GM21786 (cell line): ENCODE measurements at regions not wholly inside any gene's neighbourhood (a gene's known extent, or its start where the extent isn't known, plus 50 kb on each side); places are given as distances from the start of the nearest gene placed in this dataset.
"Not testable (repeated sequence)": the region's sequence is repeated elsewhere in the genome, so short reads cannot be mapped to it uniquely, and the experiment has no call there.

ENCODE experiments used
- ATAC-seq: cut with Tn5 transposase; IDR thresholded peaks from one replicate; pipeline ENCODE4 v1.9.1; 2021; ENCODE audit not compliant: unreplicated experiment

DNA sequence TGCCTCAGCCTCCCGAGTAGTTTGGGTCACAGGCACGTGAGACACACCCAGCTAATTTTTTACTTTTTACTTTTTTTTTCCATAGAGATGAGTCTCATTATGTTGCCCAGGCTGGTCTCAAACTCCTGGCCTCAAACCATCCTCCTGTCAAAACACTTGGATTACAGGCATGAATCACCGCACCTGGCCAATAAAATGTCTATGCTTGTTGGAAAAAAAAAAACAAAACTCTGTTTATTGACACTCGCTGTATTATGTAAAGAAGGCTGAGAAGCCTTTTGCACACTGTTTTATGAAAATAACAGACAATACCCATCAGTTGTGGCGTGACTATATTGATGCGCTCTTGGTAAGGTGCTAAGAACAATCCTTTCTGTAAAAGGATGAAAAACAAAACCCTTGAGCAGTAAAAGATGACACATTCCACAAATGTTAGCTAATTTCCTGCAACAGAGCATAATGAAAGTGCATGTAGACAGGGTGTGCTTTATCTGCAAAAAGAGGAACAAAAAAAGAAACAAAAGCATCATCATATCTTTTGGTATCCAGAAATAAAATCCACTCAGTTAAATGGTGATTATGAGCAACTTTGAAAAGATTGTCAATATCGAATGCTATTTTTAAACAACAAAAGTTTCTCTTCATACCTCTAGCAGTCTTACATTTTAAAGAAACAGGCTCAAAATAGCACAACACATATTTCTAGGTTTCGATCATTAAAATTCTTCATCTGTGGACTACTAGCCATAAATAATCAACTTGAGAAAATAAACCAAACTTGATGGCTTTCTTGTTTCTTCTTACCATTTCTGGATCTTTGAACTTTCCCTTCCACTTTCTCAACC is 108.3 kb upstream of the PHACTR1 start:
- peak; percentile 82 for ATAC-seq

DNA sequence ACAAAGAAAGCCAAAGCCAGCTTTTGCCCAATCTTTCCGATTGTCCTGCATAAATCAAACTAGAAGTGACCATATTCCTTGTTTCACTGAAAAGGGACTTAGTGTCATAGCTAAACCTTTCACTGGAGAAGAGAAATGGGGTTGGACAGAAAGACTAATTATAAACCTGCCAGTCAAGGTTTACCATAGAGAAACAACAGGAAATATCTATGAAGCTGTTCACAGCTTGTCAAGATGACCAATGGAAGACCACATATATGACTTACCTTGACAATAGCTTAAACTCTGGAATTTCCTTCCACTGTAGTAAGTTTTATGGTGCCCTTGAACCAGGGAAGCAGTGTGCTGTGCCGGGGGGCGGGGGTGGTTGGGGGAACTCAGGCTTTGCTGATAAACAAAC is 107.7 kb upstream of the PHACTR1 start:
- ATAC-seq: peak; percentile 20

DNA sequence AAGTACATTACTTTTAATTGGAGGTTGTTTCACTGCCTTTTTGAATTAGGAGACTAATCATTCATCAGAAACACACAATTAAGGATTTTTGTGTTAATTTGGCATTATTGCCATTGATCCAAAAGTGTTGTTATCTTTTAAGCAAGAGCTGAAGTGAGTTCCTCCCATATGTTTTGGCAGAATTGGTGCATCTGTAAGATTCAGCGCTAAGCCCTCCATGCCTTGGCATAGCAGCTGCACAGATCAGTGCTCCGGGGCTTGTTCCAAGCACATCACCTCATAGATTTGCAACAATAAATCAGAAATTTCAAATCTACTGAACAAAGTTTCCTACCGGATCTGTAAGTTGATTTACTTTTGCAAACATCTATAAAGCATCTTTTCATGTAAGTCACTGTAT is 106.8 kb upstream of the PHACTR1 start:
- no peak for ATAC-seq

- no peak for ATAC-seq
Measured at GRCh38 chr6:12610862-12611261, 105.7 kb upstream of the PHACTR1 start.

- no peak for ATAC-seq
Measured at GRCh38 chr6:12613811-12614210, 102.8 kb upstream of the PHACTR1 start.

GRCh38 chr6:12614456-12614855 is 102.1 kb upstream of the PHACTR1 start:
- ATAC-seq: no peak

DNA sequence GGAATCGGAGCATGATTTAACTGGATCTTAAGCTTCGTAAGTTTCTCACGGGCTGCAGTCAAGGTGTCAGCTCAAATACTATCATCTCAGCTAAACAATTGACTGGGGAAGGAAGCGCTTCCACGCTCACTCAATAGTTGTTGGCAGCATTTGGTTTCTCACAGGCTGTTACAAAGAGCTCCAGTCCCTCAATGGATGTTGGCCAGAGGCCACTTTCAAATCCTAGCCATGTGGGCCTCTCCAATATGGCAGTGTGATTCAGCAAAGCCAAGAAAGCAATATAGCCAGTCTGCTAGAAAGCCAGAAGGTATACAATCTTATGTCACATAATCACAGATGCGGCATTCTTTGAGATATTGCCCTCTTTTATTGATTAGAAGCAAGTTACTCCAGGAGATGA is 98.3 kb upstream of the PHACTR1 start:
- no peak for ATAC-seq

DNA sequence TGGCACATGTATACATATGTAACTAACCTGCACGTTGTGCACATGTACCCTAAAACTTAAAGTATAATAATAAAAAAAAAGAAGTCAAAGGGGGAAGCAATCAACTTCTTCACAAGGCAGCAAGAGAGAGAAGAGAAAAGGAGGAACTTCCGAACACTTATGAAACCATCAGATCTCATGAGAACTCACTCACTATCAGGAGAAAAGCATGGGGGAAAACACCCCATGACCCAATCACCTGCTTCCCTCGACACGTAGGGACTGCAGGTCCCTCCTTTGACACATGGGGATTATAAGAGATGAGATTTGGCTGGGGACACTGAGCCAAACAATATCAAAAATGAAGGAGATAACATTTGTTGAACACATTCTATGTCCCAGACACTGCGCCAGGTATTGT is 94.8 kb upstream of the PHACTR1 start:
- ATAC-seq: no peak

DNA sequence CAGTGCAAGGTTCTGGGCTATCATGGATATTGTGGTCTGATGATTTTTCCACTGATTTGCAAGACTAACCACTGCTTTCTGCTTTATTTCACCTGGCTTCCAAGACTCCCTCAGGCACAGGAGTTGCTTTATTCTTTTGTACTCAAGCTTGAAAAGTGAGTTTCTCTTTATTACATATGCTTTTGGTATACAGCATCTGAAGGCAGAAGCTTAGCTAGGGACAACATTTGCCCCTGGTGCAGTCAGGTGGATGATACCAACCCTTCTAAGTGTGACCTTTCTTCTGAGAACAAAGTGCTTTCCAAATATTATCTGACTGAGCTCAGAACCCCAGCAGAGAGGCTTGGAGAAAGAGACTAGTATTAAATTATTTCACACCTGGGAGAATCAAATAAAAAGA is 94.0 kb upstream of the PHACTR1 start:
- no peak for ATAC-seq

DNA sequence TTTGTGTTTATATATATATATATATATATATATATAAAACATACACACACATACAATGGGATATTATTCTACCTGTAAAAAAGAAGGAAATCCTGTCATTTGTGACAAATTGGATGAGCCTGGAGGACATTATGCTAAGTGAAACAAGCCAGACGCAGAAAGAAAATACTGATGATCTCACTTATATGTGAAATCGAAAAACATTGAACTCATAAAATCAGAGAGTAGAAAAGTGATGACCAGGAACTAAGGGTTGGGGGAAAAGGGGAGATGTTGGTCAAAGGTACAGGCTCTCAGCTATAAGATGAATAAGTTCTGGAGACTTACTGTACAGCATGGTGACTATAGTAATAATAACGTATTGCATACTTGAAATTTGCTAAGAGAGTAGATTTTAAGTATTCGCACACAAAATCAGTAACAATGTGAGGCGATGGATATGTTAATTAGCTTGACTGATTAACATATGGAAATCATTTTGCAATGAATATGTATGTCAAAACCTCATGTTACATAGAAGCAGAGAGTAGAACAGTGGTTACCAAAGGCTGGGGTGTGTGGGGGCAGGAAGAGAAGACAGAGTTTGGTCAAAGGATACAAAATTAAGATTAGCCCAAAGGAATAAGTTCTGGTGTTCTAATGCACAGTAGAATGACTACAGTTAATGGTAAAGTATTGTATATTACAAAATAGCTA is 92.3 kb upstream of the PHACTR1 start:
- ATAC-seq: no peak

- ATAC-seq: no peak
Measured at GRCh38 chr6:12627053-12627452, 89.5 kb upstream of the PHACTR1 start.

DNA sequence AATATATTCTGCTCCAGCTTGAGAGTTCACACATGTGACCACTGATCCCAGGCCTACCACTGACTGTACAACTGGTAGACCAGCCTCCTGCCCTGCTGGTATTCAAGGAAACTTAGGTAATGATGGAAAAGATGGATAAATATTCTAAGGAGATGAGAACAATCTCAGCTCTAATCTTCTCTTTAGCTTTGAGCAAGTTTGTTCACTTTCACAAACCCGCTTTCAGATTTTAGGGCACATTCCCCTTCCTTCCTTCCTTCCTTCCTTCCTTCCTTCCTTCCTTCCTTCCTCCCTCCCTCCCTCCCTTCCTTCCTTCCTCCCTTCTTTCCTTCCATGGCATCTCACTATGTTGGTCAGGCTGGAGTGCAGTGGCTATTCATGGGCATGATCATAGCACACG is 88.2 kb upstream of the PHACTR1 start:
- no peak for ATAC-seq

DNA sequence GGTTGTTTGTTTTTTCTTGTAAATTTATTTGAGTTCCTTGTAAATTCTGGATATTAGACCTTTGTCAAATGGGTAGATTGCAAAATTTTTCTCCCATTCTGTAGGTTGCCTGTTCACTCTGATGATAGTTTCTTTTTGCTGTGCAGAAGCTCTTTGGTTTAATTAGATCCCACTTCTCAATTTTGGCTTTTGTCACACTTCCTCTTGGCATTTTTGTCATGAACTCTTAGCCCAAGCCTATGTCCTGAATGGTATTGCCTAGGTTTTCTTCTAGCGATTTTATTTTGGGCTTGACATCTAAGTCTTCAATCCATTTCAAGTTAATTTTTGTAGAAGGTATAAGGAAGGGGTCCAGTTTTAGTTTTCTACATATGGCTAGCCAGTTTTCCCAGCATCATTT is 82.8 kb upstream of the PHACTR1 start:
- not testable (repeated sequence) for ATAC-seq

DNA sequence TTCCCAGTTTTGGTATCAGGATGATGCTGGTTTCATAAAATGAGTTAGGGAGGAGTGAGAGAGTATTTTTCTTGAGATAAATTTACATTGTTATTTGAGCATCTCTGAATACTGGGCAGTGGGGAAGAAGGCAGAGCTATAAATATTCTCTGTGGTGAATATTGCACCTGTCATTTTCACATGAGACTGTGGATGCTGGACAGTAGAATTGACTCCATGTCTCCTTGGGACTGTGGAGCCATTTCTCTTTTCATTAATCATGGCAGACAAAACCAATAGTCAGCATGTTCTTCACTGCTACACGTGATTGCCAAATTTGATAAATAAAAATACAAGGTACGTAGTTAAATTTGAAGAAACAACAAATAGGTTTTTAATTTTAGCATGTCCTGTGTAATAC is 81.2 kb upstream of the PHACTR1 start:
- ATAC-seq: no peak

- ATAC-seq: no peak
Measured at GRCh38 chr6:12635813-12636212, 80.8 kb upstream of the PHACTR1 start.

DNA sequence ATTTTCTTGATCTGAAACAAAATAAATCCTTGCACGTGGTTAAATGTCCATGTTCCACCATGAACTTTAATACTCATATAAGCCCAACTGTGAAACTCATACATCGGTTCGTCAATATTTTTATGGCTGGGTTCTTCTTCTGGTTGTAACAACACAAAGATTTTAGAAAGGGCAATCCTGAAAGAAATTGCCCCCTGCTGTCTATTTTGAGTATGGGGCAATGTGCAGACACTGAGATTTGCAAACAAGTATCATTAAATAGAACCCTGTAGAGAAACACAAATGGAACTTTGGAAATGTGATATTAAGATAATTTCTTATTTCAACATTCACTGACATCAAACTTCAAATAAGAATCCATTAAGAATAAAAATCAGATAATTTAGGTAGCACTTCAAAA is 80.2 kb upstream of the PHACTR1 start:
- no peak for ATAC-seq

GRCh38 chr6:12637960-12638641 is 78.5 kb upstream of the PHACTR1 start:
- ATAC-seq: peak; percentile 55

DNA sequence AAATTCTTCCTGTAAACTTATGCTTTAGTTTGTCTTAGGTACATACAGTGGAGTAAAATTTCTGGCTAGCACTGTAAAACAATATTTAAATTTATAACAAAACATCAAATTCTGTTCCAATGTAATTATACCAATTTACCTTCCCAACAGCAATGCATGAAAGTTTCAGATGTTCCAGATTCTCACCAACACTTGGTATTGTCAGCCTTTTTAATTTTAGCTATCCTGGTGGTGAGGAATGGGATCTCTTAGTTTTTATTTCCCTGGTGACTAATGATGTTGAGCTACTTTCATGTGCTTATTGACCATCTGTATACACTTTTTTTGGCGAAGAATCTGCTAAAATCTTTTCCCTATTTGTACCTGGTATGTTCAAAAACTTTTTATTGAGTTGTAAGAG is 76.1 kb upstream of the PHACTR1 start:
- ATAC-seq: no peak

- ATAC-seq: not testable (repeated sequence)
Measured at GRCh38 chr6:12641785-12642184, 74.8 kb upstream of the PHACTR1 start.

DNA sequence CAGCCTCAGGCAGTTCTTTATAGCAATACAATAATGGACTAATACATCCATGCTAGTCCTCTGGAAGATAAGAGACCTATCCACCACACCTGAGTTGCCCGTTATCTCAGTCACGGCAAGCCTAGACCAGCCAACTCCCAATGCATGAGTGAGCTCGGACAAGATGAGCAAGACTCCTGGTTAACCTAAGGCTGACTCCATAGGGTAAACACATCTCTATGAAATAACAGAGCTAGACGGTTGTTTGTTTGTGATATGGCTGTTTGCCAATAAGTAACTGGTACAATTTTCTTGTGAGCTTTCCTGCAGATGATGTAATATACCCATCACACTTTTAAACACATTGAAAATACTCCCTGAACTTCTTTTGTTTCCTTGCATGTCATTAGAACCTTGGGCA is 70.6 kb upstream of the PHACTR1 start:
- no peak for ATAC-seq

DNA sequence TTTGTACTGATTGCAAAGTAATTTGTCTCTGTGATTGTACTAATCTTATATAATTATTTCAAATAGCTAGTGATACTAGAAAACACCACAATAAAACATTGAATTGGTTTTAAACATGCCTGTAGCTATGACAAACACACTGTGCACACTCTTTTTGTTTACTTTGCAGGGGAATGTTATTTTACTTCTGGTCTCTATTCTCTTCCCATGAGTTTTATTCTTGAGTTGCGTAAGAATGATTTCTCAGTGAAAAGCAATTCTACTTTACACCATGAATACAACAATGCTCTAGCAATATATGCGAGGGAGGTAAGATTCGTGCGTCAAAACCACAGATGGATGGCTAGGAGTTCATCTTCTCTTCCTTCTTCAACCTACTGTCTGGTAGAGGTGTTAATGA is 68.4 kb upstream of the PHACTR1 start:
- no peak for ATAC-seq

- ATAC-seq: no peak
Measured at GRCh38 chr6:12649325-12649724, 67.2 kb upstream of the PHACTR1 start.
